Stimulated activated CD4-positive, alpha-beta T cell treated with anti-CD3 and anti-CD28 coated beads, TNF-alpha, amount 100 ng/mL, for 1 hour (primary cell): ENCODE measurements at regions not wholly inside any gene's neighbourhood (a gene's known extent, or its start where the extent isn't known, plus 50 kb on each side); places are given as distances from the start of the nearest gene placed in this dataset.

Source experiments
- DNase-seq, 3 donors: peaks; one replicate each; pipeline ENCODE4 v3.0.0-alpha.2; 2020; ENCODE audit warnings: low read depth in 3 of 3, low spot score in 1 of 3

DNA sequence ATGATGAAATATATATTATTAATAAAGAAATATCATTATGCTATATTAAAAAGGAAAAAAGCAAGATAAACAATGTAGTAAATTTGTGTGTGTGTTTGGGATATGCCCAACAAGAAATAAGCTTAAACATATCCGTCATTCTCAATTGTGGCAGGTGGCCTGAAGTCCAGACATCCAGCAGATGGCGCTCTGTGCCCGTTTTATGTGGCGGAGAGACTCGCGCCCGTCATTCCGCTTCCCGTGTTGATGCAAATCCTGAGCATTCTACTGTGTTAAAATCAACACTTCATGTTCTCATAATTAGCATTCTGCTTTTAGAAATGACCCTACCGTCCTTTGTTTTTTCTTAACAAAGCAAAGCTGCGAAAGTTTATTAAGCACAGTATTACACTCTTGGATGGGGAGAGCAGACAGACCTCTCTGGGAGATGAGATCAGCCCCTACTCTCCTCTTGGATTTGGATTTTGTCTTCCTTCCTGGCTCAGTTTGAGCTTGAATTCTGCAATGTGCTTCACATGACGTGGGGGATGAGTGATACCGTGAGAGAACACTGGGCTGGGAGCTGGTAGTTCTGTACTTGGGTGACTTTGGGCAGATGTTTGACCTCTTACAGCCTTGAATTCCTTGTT lies 125.8 kb downstream of the MCHR2 start:
- DNase-seq, result peak; percentile 12 to 58 (median 19)
